Epidermal melanocyte (primary cell): ENCODE measurements at regions not wholly inside any gene's neighbourhood (a gene's known extent, or its start where the extent isn't known, plus 50 kb on each side); places are given as distances from the start of the nearest gene placed in this dataset.

Source experiments
- DNase-seq: peaks from one replicate; pipeline ENCODE4 v3.0.0; 2011; ENCODE audit warnings: low spot score; ENCODE audit not compliant: insufficient read length

DNA sequence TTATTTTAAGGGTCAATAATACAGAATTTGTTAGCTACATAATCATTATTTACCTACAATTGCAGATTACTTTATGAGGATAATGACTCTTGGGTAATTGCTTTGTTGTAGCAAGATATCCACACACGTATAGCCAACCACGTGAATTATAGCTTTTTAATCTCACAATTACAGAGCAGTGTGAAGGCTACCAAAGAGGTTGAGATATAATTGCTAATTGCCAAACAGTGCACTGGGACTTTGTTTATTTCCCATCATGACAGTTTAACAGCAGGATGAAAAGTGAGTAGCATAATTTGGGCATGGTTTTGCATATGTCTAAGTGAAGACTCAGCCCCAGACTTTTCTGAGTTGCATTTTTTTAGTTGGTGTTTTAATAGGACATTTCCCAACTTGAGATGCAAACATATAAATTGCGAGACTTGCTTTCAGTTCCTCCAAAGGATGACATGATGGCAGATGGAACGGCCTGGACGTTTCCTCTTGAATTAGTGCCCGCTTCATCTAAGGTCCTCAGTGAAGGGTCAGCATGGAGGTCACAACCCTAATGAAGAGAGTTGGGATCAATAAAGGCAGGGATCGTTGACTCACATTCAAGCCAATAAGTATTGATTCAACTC is 180.7 kb upstream of the GPR26 start:
- no peak for DNase-seq

DNA sequence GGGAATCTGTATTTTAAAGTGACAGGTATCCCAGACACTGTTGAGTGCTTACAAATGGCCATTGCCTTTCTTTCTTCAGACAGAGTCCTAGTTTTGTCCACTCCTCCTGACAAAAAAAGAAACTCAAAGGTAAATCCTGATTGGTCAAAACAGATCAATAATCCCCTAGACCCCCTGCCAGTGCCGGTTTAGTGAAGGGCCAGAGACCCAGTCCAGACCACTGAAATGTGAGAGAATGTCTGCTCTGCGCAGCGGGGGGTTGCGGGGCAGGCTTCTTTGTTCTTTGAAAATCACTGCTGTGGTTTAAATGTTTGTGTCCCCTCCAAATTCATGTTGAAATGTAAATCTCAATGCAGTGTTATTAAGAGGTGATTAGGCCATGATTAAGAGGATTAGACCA is 177.7 kb upstream of the GPR26 start:
- DNase-seq = no peak

DNA sequence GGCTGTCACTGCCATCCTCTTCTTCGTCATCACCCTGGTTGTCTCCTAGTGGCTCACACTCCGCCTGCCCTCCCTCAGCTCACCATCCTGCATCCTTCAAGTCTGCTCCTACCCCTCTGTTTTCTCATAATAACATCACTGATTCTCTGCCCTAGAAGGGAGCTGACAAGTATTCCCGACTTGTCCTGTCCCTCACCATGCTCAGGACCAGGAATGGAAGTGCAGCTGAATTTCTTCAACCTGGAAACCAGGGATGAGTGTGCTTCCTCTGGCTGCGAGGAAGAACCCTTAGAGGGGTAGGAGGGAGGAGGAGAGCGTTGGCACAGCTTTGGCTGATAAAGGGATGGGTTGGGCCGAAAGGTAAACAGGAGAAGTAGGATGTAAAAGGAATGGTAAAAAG is 174.8 kb upstream of the GPR26 start:
- no peak for DNase-seq

DNA sequence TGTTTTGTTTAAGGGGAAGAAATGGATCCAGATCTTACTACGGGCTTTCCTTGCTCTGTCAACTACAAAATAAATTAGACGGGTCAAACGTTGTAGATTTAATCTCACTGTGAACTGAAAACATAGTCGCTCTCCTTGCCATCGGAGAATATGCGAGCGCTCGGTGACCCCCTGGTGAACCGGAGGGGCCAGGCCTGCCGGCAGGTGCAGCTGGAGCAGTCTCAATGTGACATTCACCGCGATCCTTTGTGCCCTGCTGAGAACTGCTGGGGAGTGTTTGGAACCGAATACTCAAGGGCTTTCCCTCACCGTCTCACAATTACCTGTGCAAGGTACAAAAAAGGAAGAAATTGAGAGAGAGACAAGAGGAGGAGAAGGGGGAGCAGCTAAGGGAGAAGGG is 174.1 kb upstream of the GPR26 start:
- no peak for DNase-seq

DNA sequence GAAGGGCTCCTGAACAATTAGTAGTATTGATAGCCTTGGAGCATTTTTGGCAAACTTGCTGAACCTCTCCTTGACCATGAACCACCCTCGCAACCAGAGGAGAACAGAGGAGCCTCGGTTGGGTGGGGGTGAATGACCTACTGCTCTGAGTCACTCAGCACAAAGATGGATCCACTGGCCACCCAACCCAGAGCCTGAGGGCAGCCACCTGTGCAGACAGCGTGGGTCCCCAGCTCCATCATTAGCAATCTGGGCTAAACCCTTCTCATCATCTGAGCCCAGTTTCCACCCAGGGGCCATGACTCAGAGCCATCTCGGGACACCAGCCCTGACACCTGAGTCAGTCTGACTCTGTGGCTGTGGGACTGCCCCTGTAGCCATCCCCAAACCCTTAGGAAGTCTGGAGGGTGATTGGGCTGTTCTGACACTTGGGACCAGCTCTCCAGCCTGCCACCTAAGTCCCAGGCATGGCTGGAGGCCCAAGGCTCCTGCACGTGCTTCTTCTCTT is 171.8 kb upstream of the GPR26 start:
- DNase-seq = no peak

DNA sequence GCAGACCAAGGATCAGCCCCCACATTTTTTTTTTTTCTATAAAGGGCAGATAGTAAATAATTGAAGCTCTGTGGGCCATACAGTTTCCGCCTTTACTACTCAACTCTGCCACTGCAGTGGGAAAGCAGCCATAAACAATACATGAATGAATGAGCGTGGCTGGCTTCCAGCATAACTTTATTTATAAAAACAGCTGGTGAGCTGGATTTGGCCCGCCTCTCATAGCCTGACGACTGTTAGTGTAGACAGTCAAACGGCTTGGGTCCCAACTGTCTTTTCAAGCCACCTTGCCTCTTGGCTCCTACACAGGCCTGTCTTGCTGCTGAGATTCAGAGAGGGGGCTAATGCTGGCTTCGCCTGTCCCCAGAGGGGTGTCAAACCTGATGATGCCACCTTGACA is 169.8 kb upstream of the GPR26 start:
- no peak for DNase-seq

DNA sequence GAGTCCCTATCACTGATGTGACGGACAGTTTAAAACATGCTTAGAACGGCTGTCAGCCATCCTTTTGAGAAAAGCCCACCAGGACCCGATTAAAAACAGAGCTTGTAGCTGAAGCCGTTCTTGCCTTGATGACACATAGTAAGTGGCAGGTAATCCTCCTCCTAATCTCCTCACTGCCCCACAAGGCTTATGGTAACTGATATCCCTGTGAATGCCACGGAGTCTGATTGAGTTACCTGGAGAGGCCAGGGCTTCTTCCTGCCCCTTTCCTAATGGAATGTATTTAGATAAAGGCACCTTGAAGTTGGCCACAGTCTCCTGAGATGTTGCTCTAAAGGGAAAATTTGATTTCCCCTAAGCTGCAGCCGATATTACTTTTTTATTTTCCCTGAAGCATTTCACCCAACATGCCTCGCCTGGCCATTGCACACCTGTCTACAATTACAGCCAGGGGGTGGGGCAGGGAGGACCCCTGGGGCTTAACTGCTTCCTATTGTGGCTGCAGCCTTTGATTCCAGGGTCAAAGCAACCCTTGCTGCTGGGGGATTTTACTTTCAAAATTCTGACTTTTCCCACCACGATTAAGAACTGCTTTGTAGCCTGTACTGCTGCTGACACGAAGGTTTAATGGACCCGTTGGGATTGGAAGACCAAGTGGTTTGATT is 169.0 kb upstream of the GPR26 start:
- no peak for DNase-seq

DNA sequence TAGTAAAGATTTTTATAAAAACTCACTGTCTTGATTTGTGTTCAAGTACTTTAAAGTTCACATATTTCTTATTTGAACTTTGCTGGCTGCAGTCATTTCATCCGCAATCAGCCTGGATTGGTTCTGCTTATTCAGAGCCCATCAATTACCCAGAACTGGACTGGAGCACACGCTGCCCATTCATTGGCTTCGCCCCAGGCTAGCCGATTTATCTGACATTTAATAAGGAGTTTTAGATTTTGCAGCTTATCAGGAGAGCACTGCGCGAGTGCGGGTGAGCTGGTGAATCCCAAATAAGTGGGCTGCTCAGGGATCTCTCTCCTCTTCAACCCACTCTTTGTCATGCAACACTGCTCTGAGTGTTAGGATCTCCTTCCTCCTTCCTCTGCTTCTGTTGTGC is 166.0 kb upstream of the GPR26 start:
- DNase-seq = peak; percentile 32

DNA sequence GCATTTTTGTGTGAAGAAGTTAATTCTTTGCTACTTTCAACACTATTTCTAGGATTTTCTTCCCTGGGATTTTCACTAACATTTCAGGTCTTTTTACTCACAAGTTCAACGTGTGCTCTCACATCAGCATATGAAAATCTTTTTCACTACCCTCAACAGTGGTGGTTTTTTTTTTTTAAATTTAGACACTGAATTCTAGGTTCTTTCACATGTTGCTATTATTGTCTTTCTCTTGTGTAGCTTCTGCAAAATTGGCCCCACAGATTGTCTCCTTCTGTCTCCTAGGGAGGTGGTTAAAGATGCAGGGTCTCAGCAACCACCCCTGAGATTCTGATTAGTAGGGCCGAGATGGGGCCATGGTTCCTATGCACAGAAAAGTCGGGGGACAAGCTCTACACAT is 165.0 kb upstream of the GPR26 start:
- no peak for DNase-seq

DNA sequence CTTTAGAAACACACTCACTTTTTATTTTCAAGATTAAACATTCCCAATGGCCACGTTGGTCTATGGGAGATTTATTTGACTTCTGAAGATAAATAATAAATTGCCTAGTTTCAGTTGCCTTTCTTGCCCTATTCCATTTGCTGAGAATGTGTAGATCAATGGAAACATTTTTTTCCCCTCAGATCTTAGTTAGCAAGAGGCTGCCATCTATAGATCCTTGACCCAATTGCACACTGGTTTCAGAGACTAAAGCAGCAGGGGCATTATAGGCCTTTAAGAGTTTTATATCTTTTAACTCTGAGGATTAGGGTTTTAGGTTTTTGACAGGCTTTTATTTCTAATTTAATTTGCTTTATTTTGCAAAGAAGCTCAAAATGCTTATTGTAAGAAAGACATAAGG is 163.2 kb upstream of the GPR26 start:
- DNase-seq = no peak

DNA sequence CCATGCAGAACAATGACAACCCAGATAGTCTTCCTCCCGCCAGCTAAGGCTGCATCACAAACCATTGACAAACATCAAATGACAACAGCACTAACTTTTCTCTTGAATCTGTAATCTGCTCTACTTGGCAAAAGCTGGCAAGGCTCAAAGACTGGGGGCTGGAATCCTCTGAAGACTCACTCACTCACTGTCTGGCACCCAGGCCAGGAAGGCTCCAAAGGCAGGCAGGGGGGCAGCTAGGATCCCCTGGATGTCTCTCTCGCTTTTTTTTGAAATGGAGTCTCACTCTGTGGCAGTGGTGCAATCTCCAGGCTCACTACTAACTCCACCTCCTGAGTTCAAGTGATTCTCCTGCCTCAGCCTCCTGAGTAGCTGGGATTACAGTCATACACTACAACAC is 159.7 kb upstream of the GPR26 start:
- no peak for DNase-seq

DNA sequence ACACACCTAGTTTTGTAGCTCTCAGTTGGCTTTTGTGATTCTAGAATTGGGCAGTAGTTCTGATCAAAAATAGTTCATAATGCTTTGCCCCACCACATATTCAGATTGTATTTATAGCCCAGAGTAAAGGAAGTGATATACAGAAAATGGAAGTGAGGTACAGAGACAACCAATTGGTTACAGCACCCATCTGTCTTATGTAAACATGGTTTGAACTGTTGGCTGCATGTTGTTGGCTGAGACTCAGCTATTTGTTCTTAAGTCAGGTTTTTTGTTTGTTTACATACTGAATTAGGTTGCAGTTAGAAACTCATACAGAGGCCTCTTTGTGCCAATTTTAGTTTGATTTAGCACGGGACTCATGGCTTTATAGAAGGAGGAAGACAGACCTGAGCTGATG is 158.9 kb upstream of the GPR26 start:
- no peak for DNase-seq

DNA sequence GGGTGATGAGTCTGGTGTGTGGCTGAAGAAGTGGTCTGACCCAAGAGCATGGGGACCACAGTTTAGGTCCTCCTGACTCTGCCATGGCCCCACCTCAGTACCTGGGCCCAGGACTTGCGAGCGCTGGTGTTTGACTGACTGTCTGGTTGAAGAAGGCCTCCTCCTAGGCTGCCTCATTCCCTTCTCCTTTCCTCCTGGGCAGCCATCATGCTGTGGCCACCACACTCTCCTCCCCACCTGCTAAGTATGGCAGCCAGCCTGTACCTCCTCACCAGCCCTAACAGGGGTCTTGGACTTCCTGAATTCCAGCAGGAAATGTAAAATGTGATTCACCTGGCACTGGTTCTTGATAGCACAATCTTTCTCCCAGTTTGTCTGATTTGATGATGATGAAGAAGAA is 156.8 kb upstream of the GPR26 start:
- DNase-seq = no peak

DNA sequence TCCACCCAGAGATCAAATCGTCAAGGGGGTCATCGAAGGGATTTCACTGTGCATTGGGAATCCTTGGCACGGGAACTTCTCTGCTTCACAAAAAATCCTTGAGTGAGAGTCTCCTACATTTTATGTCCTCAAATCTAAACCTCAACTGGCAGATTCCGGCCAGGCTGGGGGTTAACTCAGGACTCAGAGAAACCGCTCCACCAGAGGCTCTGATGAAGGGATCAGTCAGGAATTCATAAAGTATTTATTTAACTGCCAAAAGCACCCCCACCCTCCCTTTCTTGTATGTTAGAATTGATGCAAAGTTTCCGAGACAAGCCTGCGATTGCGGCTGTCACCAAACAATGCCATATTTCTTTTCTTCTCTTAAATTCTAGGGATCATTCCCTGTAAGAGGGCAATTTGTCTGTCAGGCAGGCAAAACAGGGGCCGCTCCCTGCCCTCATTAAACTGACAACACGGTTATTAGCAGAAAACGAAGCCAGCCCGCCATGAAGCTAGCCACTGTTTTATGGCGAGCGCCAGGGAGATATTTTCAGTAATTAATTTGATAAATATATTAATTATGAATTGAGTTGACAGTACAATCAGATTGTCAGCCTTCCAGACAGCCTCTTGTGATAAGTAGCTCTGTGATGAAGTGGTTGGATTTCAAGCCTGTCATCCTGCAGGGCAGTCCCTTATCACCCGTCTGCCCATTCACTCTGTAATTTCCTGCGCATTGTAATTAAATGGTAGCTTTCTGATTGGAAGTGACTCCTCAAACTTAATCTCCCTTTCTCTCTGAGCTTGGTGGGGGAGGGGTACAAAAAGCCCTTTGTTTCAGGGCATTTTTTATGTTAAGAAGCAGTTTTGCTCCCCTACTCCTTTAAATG is 153.0 kb upstream of the GPR26 start:
- DNase-seq = no peak

DNA sequence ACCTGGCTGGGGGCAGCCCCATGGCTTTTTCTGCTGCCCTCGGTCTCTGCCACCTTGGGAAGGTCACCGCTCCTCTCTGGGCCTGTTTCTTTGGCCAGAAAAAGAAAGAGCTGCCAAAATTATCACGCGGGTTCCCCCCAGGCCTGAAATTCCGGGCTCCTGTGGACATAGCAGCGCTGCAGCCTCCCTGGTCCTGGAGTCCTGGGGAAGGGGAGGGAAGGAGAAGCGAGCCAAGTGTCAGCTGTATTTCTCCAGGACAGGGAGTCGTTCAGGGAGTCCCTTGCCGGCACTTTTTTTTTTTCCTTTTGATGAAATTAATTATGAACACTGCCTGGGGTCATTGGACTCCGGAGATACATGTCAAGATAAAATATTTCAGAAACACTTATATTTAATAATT is 152.3 kb upstream of the GPR26 start:
- no peak for DNase-seq

DNA sequence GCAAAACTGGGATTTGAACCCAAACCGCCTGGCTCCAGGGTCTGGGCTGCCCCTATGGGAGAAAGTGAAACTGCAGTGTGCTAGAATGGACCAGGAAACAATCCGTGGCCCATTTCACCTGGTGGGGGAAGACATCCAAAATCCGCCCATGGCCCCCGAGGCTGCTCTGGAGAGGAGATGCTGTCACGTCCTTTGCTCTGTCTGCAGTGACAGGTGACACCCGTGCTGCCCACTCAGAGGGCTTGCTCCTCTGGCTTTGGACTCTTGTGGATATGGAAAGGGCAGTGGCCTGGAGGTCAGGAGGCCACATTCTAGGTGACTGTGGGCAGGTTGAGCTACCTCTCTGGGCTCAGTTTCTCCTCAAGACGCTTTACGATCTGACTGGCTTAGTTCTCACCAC is 151.2 kb upstream of the GPR26 start:
- DNase-seq = no peak

DNA sequence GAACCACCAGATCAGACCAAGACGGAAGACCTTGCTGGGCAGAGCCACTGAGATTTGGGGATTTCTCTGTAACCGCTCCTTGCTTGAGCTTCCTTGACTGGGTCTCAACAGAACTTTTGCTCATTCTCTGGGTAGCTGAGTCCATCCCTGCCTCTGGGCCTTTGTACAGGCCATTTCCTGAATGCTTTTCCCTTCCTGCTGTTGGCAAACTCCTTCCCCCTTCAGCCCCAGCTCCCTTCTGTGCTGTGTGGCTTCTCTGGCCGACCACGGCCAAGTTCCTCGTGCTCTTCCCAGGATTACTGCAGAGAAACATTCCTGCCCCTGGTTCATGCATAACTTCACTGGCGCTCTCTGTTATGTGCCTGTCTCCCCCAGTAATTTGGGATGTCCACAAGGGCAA is 150.5 kb upstream of the GPR26 start:
- no peak for DNase-seq

DNA sequence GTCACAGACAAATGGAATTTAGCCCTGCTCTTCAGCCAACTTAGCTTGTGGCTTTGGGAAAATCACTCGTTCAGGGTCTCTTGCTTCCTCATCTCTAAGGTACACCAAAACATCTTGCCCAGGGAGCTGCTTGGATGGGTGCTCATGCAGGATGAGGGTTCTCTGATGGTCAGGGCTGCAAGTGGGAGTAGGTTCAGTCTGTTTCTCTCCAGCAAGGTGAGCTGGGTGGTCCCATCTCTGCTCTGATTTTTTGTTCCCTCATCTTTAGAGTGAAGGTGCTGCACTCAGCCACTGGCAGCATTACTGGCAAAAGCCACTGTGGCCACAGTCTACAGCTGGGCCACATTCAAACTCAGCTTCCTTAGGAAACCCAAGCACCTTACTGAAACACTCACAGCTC is 149.9 kb upstream of the GPR26 start:
- DNase-seq = no peak

DNA sequence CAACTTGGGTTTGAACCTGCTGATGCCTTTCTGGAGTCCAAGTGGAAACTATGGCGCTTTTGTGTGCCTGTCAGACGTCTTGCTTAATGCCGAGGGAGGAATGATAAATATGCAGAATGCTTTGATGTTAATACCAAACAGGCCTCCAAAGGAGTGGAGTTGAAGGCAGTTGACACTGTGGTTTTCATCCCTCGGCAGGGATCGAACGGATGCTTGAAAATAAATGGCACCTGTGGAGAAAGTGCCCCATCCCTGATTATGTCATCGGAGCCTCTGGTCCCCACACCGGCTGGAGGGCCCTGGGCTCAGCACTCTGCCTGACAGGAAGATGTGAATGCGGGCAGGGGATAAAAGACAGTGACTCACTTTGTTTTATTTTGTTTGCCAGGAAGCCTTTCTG is 148.7 kb upstream of the GPR26 start:
- DNase-seq = no peak

DNA sequence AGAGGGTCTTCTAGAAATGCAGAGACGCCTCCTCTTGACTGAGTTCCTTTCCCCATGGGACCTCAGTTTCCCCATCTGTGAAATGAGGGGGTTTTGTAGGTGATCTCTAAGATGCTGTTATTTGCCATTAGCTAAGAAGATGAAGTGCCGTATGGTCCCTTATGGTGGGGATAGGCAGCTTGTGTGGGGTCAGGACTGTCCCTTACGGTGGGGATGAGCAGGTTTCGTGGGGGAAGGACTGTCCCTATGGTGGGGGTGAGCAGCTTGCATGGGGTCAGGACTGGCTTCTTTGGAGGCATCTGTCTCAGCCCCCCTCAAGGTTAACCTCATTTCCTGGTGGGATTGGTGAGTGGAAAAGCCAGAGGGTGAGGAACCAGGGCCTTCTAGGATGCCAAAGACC is 148.3 kb upstream of the GPR26 start:
- DNase-seq = no peak

DNA sequence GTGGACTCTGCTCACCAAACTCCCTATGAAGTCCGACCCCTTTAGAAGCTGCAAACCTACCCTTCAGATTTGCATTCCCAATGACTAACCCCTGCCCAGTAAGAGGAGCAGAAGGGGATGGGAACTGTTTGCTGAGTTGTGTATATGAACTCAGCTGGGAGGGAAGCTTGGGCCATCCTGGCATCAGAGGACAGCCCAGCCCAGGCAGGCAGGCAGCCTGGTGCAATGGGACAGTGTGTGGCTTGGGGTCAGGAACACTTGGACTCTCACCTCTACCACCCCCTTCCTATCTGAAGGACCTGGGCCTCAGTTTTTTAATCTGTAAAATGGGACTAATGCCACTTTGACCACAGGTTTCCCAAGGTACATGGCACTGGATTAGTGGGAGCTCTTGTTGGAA is 147.4 kb upstream of the GPR26 start:
- DNase-seq = no peak

DNA sequence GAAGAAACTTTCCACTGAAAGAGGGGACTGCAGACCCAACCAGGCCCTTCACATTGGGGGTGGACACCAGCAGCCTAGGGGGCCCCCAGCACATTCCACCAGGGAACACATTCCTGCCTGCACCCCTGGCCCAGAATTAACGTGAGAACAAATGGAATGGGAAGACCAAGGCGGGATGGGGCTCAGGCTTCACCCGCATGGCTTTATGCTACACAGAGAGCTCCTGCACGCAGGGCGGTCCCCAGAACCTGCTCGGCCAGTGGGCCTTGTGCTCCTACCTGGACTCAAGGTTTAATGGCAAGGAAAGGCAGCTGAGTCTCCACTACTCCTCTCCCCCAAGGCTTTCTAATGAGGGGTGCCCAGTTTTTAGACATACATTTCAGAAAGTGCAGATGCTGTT is 146.3 kb upstream of the GPR26 start:
- DNase-seq = no peak

DNA sequence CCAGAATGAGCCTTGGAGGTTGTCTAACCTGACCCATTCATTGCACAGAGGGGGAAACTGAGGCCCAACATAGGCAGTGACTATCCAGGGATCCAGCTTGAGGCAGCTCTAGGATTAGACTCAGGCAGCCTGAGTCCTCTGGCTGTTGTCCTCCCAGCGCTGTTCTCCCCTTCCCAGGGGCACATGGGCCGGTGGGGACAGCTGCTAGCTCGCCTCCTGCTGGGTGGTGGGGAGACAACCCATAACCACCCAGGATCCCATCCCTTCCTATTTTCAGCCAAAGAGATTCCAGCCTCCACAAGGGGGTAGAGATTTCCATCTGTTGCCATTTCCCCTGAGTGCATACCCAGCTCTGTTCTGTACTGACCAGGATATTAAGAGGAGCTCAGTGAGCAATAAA is 145.1 kb upstream of the GPR26 start:
- no peak for DNase-seq
